ENCODE measurements at regions not wholly inside any gene's neighbourhood (a gene's known extent, or its start where the extent isn't known, plus 50 kb on each side); places are given as distances from the start of the nearest gene placed in this dataset.

DNA sequence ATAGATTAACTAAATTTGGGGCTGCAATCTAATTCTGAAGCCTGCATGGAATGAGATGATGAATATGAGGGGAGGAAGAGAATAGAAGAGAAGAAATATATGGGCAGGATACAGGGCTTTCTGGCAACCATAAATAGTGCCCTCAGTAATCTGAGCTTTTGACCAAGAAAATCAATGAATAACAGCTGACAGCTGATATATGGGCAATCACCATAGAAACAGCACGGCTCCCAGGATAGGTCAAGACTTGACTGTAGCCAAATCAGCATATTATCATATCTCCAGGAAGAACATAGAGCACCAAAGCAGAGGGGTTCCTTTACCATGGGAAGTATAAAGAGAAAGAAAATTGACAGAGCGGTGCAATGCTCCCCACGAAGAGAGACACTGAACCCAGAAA, 643.8 kb upstream of the TENM4 start:
- Mint-ChIP-seq H3K9me3 (peaks cover 0 to 6% of the 10 kb centered on the region in 2 donors), H3K36me3 (no peaks in the 10 kb centered on the region), H3K4me1 (peaks cover 4 to 11% of the 10 kb centered on the region in 2 donors), H3K27me3 (no peaks in the 10 kb centered on the region), H3K4me3 (no peak overlapping the region), H3K27ac (no peak overlapping the region)
- DNase-seq (no peak), ATAC-seq (replicated peaks) (no peak)

DNA sequence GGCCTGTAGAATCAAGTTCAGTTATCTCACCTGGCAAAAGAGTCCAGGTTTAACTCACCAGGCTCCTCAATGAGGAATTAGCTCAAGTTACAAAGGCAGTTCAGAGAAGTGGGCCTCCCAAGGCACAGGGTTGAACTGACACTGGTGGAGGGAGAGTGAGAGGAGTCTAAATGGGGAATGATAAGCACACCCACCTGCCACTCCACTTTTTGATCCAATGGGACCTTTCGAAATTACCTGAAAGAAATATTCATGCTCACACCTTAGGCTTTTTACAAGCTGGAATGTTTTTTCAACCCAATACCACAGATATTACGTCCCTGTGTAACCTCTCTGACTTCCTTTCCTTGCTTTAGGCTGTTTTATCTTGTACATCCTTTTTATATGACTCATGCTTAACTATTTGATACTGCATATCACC, 642.7 kb upstream of the TENM4 start:
- DNase-seq (no peak), ATAC-seq (replicated peaks) (no peak)
- Mint-ChIP-seq H3K4me1 (peaks cover 4 to 11% of the 10 kb centered on the region in 2 donors), H3K4me3 (no peak overlapping the region), H3K27ac (no peak overlapping the region), H3K27me3 (no peaks in the 10 kb centered on the region), H3K9me3 (peaks cover 0 to 6% of the 10 kb centered on the region in 2 donors), H3K36me3 (no peaks in the 10 kb centered on the region)

DNA sequence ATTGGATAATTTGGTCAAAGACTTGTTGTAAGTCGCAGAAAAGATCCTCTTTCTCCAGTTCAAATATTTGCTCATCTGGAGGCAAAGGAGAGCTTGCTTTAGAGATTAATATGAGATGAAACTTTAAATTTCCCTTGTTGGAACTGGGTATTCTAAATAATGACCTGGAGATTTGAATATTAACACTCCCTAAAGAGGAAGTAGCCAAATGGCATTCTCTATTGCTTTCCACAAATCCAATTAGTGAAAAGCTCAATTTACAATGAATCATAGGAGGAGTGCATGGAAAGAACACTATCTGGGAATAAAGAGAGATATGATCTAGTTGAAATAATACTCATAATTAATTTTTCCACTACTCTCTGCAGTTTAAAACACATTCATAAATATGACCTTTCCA, 641.6 kb upstream of the TENM4 start:
- Mint-ChIP-seq H3K4me1 (peaks cover 4 to 11% of the 10 kb centered on the region in 2 donors), H3K27me3 (no peaks in the 10 kb centered on the region), H3K36me3 (no peaks in the 10 kb centered on the region), H3K27ac (no peak overlapping the region), H3K9me3 (peaks cover 0 to 6% of the 10 kb centered on the region in 2 donors), H3K4me3 (no peak overlapping the region)
- DNase-seq (no peak), ATAC-seq (replicated peaks) (no peak)

DNA sequence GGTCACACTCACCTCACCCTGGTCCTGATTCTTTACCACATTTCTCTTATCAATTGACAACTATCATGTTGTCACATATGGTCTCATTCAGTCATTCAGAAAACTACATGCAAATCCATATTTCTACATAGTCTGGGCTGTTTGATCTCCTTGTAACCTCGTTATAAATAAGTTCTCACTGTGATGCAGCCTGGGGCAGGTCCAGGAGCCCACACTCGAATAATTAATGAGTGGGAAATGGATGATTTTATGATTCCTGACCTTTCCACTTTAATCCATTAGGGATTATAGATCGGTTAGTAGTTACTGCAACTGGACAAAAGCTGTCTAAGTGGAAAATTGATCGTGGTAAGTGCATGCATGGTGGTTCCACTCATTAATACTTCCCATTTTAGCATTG, 636.3 kb upstream of the TENM4 start:
- Mint-ChIP-seq H3K9me3 (peaks cover 0 to 3% of the 10 kb centered on the region in 2 donors), H3K4me1 (no peaks in the 10 kb centered on the region), H3K36me3 (no peaks in the 10 kb centered on the region), H3K27me3 (no peaks in the 10 kb centered on the region), H3K4me3 (no peak overlapping the region), H3K27ac (no peak overlapping the region)
- ATAC-seq (replicated peaks) (no peak), DNase-seq (no peak)

DNA sequence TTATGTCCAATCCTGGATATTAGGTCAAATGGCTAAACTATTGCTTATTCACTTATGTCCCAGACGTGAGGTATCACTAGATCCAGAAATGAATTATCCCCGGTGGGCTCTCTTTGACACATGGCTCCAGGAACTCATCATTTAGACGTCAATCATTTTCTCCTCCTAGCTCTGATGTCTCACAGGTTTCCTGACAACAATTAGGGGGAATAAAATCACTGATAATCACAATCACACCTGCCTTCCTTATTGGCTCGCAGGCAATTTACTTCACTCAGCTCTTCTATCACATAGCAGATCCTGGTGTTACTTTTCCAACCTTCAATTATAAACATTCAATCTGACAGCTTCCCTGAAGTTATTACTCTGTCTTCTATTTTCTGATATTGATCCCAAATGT, 634.0 kb upstream of the TENM4 start:
- peaks cover 3 to 5% of the 10 kb centered on the region in 2 donors for H3K9me3 Mint-ChIP-seq
- no peak overlapping the region for H3K27ac Mint-ChIP-seq
- H3K4me3 Mint-ChIP-seq: no peak overlapping the region
- H3K27me3 Mint-ChIP-seq: no peaks in the 10 kb centered on the region
- no peaks in the 10 kb centered on the region for H3K4me1 Mint-ChIP-seq
- no peaks in the 10 kb centered on the region for H3K36me3 Mint-ChIP-seq
- ATAC-seq (replicated peaks) (no peak), DNase-seq (no peak)

DNA sequence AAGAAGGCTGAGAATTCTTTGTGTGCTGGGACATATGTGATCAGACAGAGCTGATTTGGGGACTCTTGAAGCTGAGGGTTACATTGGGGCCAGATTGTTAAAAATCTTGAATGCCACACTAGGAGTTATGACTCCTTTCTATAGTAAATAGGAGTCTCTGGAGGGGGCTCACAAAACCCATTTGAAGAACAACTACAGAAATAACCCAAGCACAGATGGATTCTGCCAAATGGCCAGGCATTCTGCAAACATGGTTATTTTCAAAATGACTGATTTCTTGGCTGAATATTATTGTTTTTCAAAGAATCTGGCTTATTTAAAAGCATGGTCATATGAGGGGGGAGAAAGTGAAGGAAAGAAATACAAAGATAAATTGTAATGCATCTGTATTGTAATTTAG, 625.5 kb upstream of the TENM4 start:
- ATAC-seq (replicated peaks) (no peak), DNase-seq (no peak)
- Mint-ChIP-seq H3K4me1 (no peaks in the 10 kb centered on the region), H3K27me3 (no peaks in the 10 kb centered on the region), H3K9me3 (peaks cover under 1 to 3% of the 10 kb centered on the region in 2 donors), H3K4me3 (no peak overlapping the region), H3K36me3 (no peaks in the 10 kb centered on the region), H3K27ac (no peak overlapping the region)

DNA sequence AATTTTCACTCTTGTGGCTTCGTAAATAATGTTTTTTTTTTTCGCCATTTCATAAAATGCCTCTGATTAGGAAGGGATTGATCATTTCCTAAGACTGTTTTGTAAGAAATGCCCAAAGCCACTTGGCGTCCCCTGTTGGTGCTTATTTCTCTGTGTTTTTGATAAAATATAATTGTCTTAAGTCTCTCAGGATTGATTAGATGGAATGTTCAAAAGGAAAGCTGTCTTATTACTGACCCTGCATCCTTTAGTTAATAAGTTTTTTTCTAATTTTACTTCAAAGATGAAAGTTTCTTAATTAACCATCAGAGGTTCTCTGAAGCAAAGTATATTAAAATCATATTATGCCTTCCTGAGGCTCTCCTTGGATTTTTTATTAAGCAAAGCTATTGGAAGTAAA, 624.3 kb upstream of the TENM4 start:
- Mint-ChIP-seq H3K4me1 (no peaks in the 10 kb centered on the region), H3K27me3 (no peaks in the 10 kb centered on the region), H3K9me3 (peaks cover 0 to 4% of the 10 kb centered on the region in 2 donors), H3K4me3 (no peak overlapping the region), H3K27ac (no peak overlapping the region), H3K36me3 (no peaks in the 10 kb centered on the region)
- ATAC-seq (replicated peaks): no peak
- no peak for DNase-seq

DNA sequence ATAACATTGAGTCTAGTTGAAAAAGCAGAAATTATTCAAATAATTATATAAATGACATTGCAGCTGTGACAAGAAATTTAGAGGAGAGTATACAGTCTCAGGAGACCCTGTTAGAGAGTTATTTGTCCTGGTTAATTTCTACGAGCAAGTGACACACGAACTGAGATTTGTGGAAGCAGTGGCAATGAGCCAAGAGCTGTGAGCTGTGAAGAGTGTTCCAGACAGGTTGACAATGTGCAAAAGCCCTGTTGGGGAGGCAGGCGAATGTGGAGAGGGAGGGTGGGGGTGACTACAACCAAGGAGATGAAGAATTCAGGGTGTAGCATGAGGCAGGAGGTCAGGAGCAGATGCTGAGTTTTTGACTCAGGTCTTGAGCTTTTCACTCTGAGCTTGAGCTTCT, 620.2 kb upstream of the TENM4 start:
- Mint-ChIP-seq H3K27me3 (no peaks in the 10 kb centered on the region), H3K9me3 (peaks cover 0 to 4% of the 10 kb centered on the region in 2 donors), H3K36me3 (no peaks in the 10 kb centered on the region), H3K4me3 (no peak overlapping the region), H3K4me1 (no peaks in the 10 kb centered on the region), H3K27ac (no peak overlapping the region)
- DNase-seq (no peak), ATAC-seq (replicated peaks) (no peak)

DNA sequence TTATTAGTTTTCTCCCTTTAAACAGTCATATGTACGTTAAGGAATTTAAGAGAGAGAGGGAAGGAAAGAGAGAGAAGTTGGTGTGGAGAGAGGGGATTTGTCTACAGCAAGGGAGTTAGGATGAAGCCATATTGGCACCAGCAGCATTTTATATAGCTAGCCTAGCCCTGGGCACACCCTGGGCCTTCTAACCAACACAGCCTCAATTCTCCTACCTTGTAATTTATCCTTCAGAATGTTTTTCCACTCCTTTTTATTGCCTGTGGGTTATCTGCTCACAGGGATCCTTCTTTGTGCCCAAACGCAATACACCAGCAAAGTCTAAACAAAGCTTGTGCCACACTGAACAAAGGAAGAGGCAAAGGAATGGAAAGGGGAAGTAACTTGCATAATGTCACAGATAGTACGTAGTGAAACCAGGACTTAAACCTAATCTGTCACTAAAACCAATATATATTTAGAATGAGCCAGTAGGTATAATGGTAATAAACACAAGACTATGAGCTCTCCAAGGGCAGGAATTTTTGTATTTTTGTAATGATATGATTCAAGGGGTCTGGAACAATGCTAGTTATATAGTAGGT, 613.8 kb upstream of the TENM4 start:
- no peak overlapping the region for H3K27ac Mint-ChIP-seq
- H3K4me3 Mint-ChIP-seq: no peak overlapping the region
- no peaks in the 10 kb centered on the region for H3K4me1 Mint-ChIP-seq
- H3K9me3 Mint-ChIP-seq: peaks cover 0 to 4% of the 10 kb centered on the region in 2 donors
- DNase-seq: no peak
- ATAC-seq (replicated peaks): no peak
- no peaks in the 10 kb centered on the region for H3K36me3 Mint-ChIP-seq
- H3K27me3 Mint-ChIP-seq: no peaks in the 10 kb centered on the region

DNA sequence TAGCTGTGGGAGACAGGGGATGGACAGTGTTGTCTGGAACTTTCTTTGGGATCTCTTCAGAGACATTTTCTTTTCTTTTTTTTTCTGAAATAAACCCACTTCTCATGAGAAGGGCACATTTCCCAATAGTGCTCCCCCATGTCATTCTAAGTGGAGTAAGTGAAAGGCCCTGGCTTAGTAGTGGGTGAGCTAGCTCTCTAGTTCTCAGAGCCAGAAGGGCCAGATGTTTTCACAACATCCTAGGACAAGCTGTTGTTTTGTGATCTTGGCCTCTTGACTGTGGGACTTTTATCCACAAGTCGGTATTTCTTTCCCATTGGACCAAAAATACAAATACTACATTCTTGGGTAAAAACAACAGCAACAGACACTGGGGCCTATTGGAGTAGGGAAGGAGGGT, 607.7 kb upstream of the TENM4 start:
- ATAC-seq (replicated peaks) (no peak), DNase-seq (no peak)
- H3K4me3 Mint-ChIP-seq: no peak overlapping the region
- H3K27ac Mint-ChIP-seq: no peak overlapping the region
- H3K4me1 Mint-ChIP-seq: no peaks in the 10 kb centered on the region
- H3K36me3 Mint-ChIP-seq: no peaks in the 10 kb centered on the region
- H3K9me3 Mint-ChIP-seq: peaks cover 4 to 5% of the 10 kb centered on the region in 2 donors
- no peaks in the 10 kb centered on the region for H3K27me3 Mint-ChIP-seq

DNA sequence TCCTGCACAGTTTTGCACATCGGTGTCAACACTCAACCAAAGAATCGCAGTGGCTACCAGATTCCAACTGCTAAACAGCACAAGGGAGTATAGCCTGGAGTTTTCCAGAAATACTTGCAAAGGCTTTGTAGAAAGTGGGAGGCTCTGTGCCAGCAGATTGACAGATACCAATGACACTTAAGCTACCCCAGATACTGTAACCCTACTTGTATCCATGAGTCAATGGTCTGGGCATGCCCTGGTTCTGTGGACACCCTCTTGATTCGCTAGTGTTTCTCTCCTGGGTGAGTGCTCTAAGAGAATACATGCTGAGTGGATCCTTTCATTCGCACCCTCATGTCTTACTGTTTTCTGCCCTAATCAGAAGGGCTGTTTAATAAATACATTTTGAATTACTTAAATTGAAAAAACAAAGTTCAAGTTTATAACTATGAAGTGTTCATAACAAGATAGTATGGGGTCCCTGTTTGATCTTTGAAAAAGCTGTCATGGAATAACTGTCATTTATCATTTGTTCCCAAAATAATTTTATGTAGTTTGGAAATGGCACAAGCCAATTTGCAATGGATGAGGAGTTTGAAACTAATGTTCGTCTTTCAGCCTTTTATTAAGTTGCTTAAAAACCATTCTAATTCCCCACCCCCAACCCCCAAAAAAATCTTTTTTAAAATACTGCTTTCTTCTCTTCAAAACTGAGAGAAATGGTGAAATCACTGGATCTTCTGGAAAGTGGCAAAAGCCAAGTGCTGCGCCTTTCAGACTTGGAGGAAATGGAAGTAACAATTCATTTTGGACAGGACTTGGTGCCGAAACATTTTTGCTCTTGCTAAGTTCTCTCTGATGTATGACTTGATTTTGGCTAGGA, 600.5 kb upstream of the TENM4 start:
- H3K27ac Mint-ChIP-seq: no peak overlapping the region
- H3K4me3 Mint-ChIP-seq: no peak overlapping the region
- no peaks in the 10 kb centered on the region for H3K36me3 Mint-ChIP-seq
- ATAC-seq (replicated peaks) (no peak), DNase-seq (no peak)
- H3K4me1 Mint-ChIP-seq: no peaks in the 10 kb centered on the region
- H3K9me3 Mint-ChIP-seq: peaks cover 0 to 2% of the 10 kb centered on the region in 2 donors
- no peaks in the 10 kb centered on the region for H3K27me3 Mint-ChIP-seq

DNA sequence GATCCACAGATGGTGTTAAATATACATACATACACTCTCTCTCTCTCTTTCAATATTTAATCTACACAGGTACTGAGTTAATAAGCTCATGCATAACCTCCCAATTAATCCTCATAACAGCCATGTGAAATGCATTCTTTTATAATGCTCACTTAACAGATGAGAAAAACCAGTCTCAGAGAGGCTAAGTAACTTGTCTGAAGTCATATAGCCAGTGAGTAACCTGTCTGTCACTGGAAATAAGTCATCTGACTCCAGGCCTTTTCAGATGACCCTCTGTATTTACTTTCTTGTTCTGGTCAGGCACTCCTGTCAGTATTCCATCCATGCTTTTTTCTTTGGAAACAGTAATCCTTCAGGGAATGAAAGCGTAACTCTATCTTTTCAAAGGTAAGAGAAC, 594.0 kb upstream of the TENM4 start:
- DNase-seq: no peak
- H3K4me1 Mint-ChIP-seq: no peaks in the 10 kb centered on the region
- peaks cover 0 to 3% of the 10 kb centered on the region in 2 donors for H3K9me3 Mint-ChIP-seq
- H3K4me3 Mint-ChIP-seq: no peak overlapping the region
- H3K27me3 Mint-ChIP-seq: no peaks in the 10 kb centered on the region
- no peaks in the 10 kb centered on the region for H3K36me3 Mint-ChIP-seq
- no peak overlapping the region for H3K27ac Mint-ChIP-seq
- no peak for ATAC-seq (replicated peaks)

DNA sequence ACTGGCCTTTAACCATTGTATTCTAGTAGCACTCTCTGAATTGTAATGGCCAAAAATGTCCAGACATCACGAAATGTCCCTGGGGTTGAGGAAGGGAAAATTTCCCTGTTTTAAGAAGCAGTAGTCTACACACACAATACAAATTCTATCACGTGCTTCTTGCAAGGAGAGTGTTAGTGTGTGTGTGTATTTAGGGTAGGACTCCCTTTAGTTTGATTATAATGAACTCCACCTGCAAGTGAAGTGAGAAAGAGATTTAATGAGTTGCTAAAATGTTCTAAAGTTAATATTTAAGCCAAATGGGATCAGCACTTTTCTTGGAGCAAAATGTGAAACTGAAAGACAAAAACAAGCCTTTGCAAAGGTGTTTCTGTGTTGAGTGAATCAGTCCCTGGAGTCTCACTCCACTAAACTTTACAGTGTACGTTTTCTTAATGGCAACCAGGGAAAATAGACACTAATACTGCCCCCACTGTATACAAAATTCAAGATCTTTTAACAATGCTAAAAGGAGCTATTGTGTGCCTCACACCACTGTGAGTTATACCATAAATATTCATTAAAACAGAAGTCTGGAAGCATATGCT, 590.3 kb upstream of the TENM4 start:
- no peaks in the 10 kb centered on the region for H3K36me3 Mint-ChIP-seq
- no peaks in the 10 kb centered on the region for H3K4me1 Mint-ChIP-seq
- ATAC-seq (replicated peaks) (no peak), DNase-seq (no peak)
- H3K27me3 Mint-ChIP-seq: no peaks in the 10 kb centered on the region
- H3K9me3 Mint-ChIP-seq: peaks cover 0 to 1% of the 10 kb centered on the region in 2 donors
- H3K4me3 Mint-ChIP-seq: no peak overlapping the region
- H3K27ac Mint-ChIP-seq: no peak overlapping the region

DNA sequence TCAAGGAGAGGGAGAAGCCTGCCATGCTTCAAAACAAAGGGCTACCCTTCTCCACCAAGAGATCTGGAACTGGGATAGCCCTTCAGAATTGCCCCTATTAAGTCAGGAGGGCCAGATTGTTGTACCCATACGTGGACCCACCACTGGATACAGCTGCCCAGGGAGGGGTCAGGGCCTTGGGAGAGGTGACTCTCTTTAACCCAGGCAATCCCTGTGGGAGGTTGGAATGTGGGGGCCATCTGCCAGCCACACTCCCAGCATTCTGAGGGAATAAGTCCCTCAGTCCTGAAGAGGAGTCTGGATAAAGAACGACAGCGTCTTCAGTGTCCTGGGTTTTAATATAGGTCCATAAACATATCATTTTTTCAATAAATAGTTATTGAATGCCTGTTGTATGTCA, 588.2 kb upstream of the TENM4 start:
- Mint-ChIP-seq H3K4me3 (no peak overlapping the region), H3K27ac (no peak overlapping the region), H3K36me3 (no peaks in the 10 kb centered on the region), H3K4me1 (no peaks in the 10 kb centered on the region), H3K9me3 (peaks cover 0 to 1% of the 10 kb centered on the region in 2 donors), H3K27me3 (no peaks in the 10 kb centered on the region)
- DNase-seq (no peak), ATAC-seq (replicated peaks) (no peak)

DNA sequence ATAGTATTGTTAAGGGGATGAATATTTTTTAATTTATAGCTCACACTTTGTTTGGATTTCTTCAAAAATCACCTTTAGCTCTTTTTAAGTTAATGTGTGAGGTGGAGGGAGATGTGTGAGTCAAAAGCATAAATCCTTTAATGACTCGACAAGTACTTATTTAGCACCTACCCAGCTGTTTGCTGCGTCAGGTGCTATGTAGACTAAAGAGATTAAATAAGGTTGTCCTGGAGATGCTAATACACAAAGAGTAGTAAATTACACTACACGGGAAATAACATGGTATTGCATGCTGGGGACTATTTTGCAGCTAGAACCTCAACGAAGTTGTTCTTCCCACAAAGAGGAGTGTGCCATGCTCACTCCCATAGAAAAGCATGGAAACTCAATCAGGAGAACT, 583.3 kb upstream of the TENM4 start:
- no peak overlapping the region for H3K4me3 Mint-ChIP-seq
- H3K4me1 Mint-ChIP-seq: no peaks in the 10 kb centered on the region
- no peaks in the 10 kb centered on the region for H3K9me3 Mint-ChIP-seq
- no peak overlapping the region for H3K27ac Mint-ChIP-seq
- no peak for DNase-seq
- ATAC-seq (replicated peaks): no peak
- H3K27me3 Mint-ChIP-seq: no peaks in the 10 kb centered on the region
- H3K36me3 Mint-ChIP-seq: no peaks in the 10 kb centered on the region

Data from stimulated activated naive B cell treated with anti-CD40 and anti-IgM and Interleukin-4, amounts not matched to agents 10 μg/mL and 1 μg/mL and 100 μg/mL, for 72 hours (primary cell).